ENCODE measurements at regions not wholly inside any gene's neighbourhood (a gene's known extent, or its start where the extent isn't known, plus 50 kb on each side); places are given as distances from the start of the nearest gene placed in this dataset.
"Not testable (repeated sequence)": the region's sequence is repeated elsewhere in the genome, so short reads cannot be mapped to it uniquely, and the experiment has no call there.

- H3K79me1 ChIP-seq (ENCODE audit: low read length); H4K5ac ChIP-seq (ENCODE audit: low read length); H2AK5ac ChIP-seq (ENCODE audit: low read length); H3K56ac ChIP-seq (ENCODE audit: low read length); H2BK120ac ChIP-seq (ENCODE audit: low read depth, low read length); H2BK5ac ChIP-seq (ENCODE audit: low read length); H3K4ac ChIP-seq (ENCODE audit: low read depth, low read length); H3K9ac ChIP-seq (ENCODE audit: low read length); H4K8ac ChIP-seq (ENCODE audit: low read depth, low read length); H3K79me2 ChIP-seq (ENCODE audit: control insufficient read depth, insufficient read depth, low read length); H3K36me3 ChIP-seq (ENCODE audit: control insufficient read depth, insufficient read depth, low read length); H3K23ac ChIP-seq (ENCODE audit: low read length); H3K27me3 ChIP-seq (ENCODE audit: insufficient read depth, low read length, poor library complexity); H3K4me2 ChIP-seq (ENCODE audit: low read length); H3K18ac ChIP-seq (ENCODE audit: low read length); H3K27ac ChIP-seq (ENCODE audit: low read depth, low read length); H3K4me3 ChIP-seq (ENCODE audit: low read length); H3K4me1 ChIP-seq (ENCODE audit: control insufficient read depth, low read depth, low read length); H2BK15ac ChIP-seq (replicated peaks; ENCODE audit: low read depth): not testable (repeated sequence)
- WGBS (ENCODE audit: extremely low coverage, insufficient coverage, low lambda C conversion rate) = no CpG with 5 or more reads among the region's 3 CpGs
- peak; percentile 10 for DNase-seq
Observed at GRCh38 chr11:43165393-43165792, 146.4 kb upstream of the API5 start.

- H4K5ac ChIP-seq (ENCODE audit: low read length); H3K27ac ChIP-seq (ENCODE audit: low read depth, low read length); H3K9ac ChIP-seq (ENCODE audit: low read length); H3K79me1 ChIP-seq (ENCODE audit: low read length); H3K27me3 ChIP-seq (ENCODE audit: insufficient read depth, low read length, poor library complexity); H2BK15ac ChIP-seq (replicated peaks; ENCODE audit: low read depth); H3K4ac ChIP-seq (ENCODE audit: low read depth, low read length); H3K4me1 ChIP-seq (ENCODE audit: control insufficient read depth, low read depth, low read length); H3K79me2 ChIP-seq (ENCODE audit: control insufficient read depth, insufficient read depth, low read length); H2BK120ac ChIP-seq (ENCODE audit: low read depth, low read length); H3K18ac ChIP-seq (ENCODE audit: low read length); DNase-seq; H4K8ac ChIP-seq (ENCODE audit: low read depth, low read length); H3K23ac ChIP-seq (ENCODE audit: low read length); H2AK5ac ChIP-seq (ENCODE audit: low read length); H3K36me3 ChIP-seq (ENCODE audit: control insufficient read depth, insufficient read depth, low read length); H3K56ac ChIP-seq (ENCODE audit: low read length); H3K4me2 ChIP-seq (ENCODE audit: low read length); H2BK5ac ChIP-seq (ENCODE audit: low read length); H3K4me3 ChIP-seq (ENCODE audit: low read length): not testable (repeated sequence)
- WGBS (ENCODE audit: extremely low coverage, insufficient coverage, low lambda C conversion rate) = no CpG with 5 or more reads among the region's 2 CpGs
Observed at GRCh38 chr11:43168241-43168640, 143.6 kb upstream of the API5 start.

GRCh38 chr11:43172477-43172876, 139.3 kb upstream of the API5 start:
- Histone ChIP-seq H3K4me1 (ENCODE audit: control insufficient read depth, low read depth, low read length) (no peaks in the 10 kb centered on the region), H2AK5ac (ENCODE audit: low read length) (no peak overlapping the region), H2BK120ac (ENCODE audit: low read depth, low read length) (no peak overlapping the region), H3K56ac (ENCODE audit: low read length) (no peak overlapping the region), H3K4me2 (ENCODE audit: low read length) (no peak overlapping the region), H3K23ac (ENCODE audit: low read length) (no peak overlapping the region), H3K79me2 (ENCODE audit: control insufficient read depth, insufficient read depth, low read length) (no peaks in the 10 kb centered on the region), H3K36me3 (ENCODE audit: control insufficient read depth, insufficient read depth, low read length) (no peaks in the 10 kb centered on the region), H3K27ac (ENCODE audit: low read depth, low read length) (no peak overlapping the region), H3K27me3 (ENCODE audit: insufficient read depth, low read length, poor library complexity) (no peaks in the 10 kb centered on the region), H3K4me3 (ENCODE audit: low read length) (no peak overlapping the region), H4K8ac (ENCODE audit: low read depth, low read length) (no peak overlapping the region), H4K5ac (ENCODE audit: low read length) (no peak overlapping the region), H3K9ac (ENCODE audit: low read length) (no peak overlapping the region), H2BK15ac (replicated peaks; ENCODE audit: low read depth) (no peak overlapping the region), H3K18ac (ENCODE audit: low read length) (no peak overlapping the region), H2BK5ac (ENCODE audit: low read length) (no peak overlapping the region), H3K4ac (ENCODE audit: low read depth, low read length) (no peak overlapping the region), H3K79me1 (ENCODE audit: low read length) (no peaks in the 10 kb centered on the region)
- DNase-seq = no peak
- no CpG with 5 or more reads among the region's 2 CpGs for WGBS (ENCODE audit: extremely low coverage, insufficient coverage, low lambda C conversion rate)

- no peak overlapping the region for H4K8ac ChIP-seq (ENCODE audit: low read depth, low read length)
- H3K4me2 ChIP-seq (ENCODE audit: low read length) = no peak overlapping the region
- no peak overlapping the region for H3K27ac ChIP-seq (ENCODE audit: low read depth, low read length)
- H3K23ac ChIP-seq (ENCODE audit: low read length) = no peak overlapping the region
- H3K79me2 ChIP-seq (ENCODE audit: control insufficient read depth, insufficient read depth, low read length) = no peaks in the 10 kb centered on the region
- H3K36me3 ChIP-seq (ENCODE audit: control insufficient read depth, insufficient read depth, low read length) = no peaks in the 10 kb centered on the region
- no peak overlapping the region for H3K18ac ChIP-seq (ENCODE audit: low read length)
- no peak overlapping the region for H3K56ac ChIP-seq (ENCODE audit: low read length)
- H3K79me1 ChIP-seq (ENCODE audit: low read length) = no peaks in the 10 kb centered on the region
- H2BK15ac ChIP-seq (replicated peaks; ENCODE audit: low read depth) = no peak overlapping the region
- H3K9ac ChIP-seq (ENCODE audit: low read length) = no peak overlapping the region
- H3K4me1 ChIP-seq (ENCODE audit: control insufficient read depth, low read depth, low read length) = no peaks in the 10 kb centered on the region
- WGBS (ENCODE audit: extremely low coverage, insufficient coverage, low lambda C conversion rate) = no CpG with 5 or more reads among the region's 3 CpGs
- H3K4ac ChIP-seq (ENCODE audit: low read depth, low read length) = no peak overlapping the region
- H2AK5ac ChIP-seq (ENCODE audit: low read length) = no peak overlapping the region
- H3K27me3 ChIP-seq (ENCODE audit: insufficient read depth, low read length, poor library complexity) = no peaks in the 10 kb centered on the region
- no peak for DNase-seq
- H2BK120ac ChIP-seq (ENCODE audit: low read depth, low read length) = no peak overlapping the region
- H4K5ac ChIP-seq (ENCODE audit: low read length) = no peak overlapping the region
- H2BK5ac ChIP-seq (ENCODE audit: low read length) = no peak overlapping the region
- no peak overlapping the region for H3K4me3 ChIP-seq (ENCODE audit: low read length)
Observed at GRCh38 chr11:43177975-43178374, 133.8 kb upstream of the API5 start.

- not testable (repeated sequence) for H2BK15ac ChIP-seq (replicated peaks; ENCODE audit: low read depth); H2AK5ac ChIP-seq (ENCODE audit: low read length); H3K4me3 ChIP-seq (ENCODE audit: low read length)
Observed at GRCh38 chr11:43194459-43194858, 117.3 kb upstream of the API5 start.

GRCh38 chr11:43197379-43197778, 114.4 kb upstream of the API5 start:
- H3K4me2 ChIP-seq (ENCODE audit: low read length) = no peak overlapping the region
- H3K27me3 ChIP-seq (ENCODE audit: insufficient read depth, low read length, poor library complexity) = no peaks in the 10 kb centered on the region
- no CpG with 5 or more reads among the region's 1 CpG for WGBS (ENCODE audit: extremely low coverage, insufficient coverage, low lambda C conversion rate)
- H4K8ac ChIP-seq (ENCODE audit: low read depth, low read length) = no peak overlapping the region
- H2AK5ac ChIP-seq (ENCODE audit: low read length) = no peak overlapping the region
- DNase-seq = peak; percentile 4
- no peaks in the 10 kb centered on the region for H3K79me2 ChIP-seq (ENCODE audit: control insufficient read depth, insufficient read depth, low read length)
- no peak overlapping the region for H3K18ac ChIP-seq (ENCODE audit: low read length)
- no peaks in the 10 kb centered on the region for H3K79me1 ChIP-seq (ENCODE audit: low read length)
- H3K23ac ChIP-seq (ENCODE audit: low read length) = no peak overlapping the region
- H3K4ac ChIP-seq (ENCODE audit: low read depth, low read length) = no peak overlapping the region
- H3K9ac ChIP-seq (ENCODE audit: low read length) = no peak overlapping the region
- H3K56ac ChIP-seq (ENCODE audit: low read length) = no peak overlapping the region
- H3K27ac ChIP-seq (ENCODE audit: low read depth, low read length) = no peak overlapping the region
- H4K5ac ChIP-seq (ENCODE audit: low read length) = no peak overlapping the region
- H2BK120ac ChIP-seq (ENCODE audit: low read depth, low read length) = no peak overlapping the region
- no peaks in the 10 kb centered on the region for H3K36me3 ChIP-seq (ENCODE audit: control insufficient read depth, insufficient read depth, low read length)
- H2BK15ac ChIP-seq (replicated peaks; ENCODE audit: low read depth) = no peak overlapping the region
- no peak overlapping the region for H3K4me3 ChIP-seq (ENCODE audit: low read length)
- H3K4me1 ChIP-seq (ENCODE audit: control insufficient read depth, low read depth, low read length) = no peaks in the 10 kb centered on the region
- no peak overlapping the region for H2BK5ac ChIP-seq (ENCODE audit: low read length)

More at GRCh38 chr11:43194459-43194858, 117.3 kb upstream of the API5 start:
- H3K36me3 ChIP-seq (ENCODE audit: control insufficient read depth, insufficient read depth, low read length); H4K8ac ChIP-seq (ENCODE audit: low read depth, low read length); H2BK120ac ChIP-seq (ENCODE audit: low read depth, low read length); H3K9ac ChIP-seq (ENCODE audit: low read length); H2BK5ac ChIP-seq (ENCODE audit: low read length); H3K79me2 ChIP-seq (ENCODE audit: control insufficient read depth, insufficient read depth, low read length); H3K56ac ChIP-seq (ENCODE audit: low read length); H3K4ac ChIP-seq (ENCODE audit: low read depth, low read length); H4K5ac ChIP-seq (ENCODE audit: low read length); H3K4me2 ChIP-seq (ENCODE audit: low read length); H3K79me1 ChIP-seq (ENCODE audit: low read length); H3K27me3 ChIP-seq (ENCODE audit: insufficient read depth, low read length, poor library complexity); H3K4me1 ChIP-seq (ENCODE audit: control insufficient read depth, low read depth, low read length); H3K27ac ChIP-seq (ENCODE audit: low read depth, low read length); H3K23ac ChIP-seq (ENCODE audit: low read length); DNase-seq; H3K18ac ChIP-seq (ENCODE audit: low read length): not testable (repeated sequence)
